CD8-positive, alpha-beta memory T cell (primary cell): ENCODE measurements at regions not wholly inside any gene's neighbourhood (a gene's known extent, or its start where the extent isn't known, plus 50 kb on each side); places are given as distances from the start of the nearest gene placed in this dataset.

Experiments
- CTCF ChIA-PET: fragments of 350-600 bp; sonication (Branson Sonifier 250); formaldehyde crosslinking; loops from one replicate; lab custom pipeline; 2021; ENCODE audit warnings: antibody characterized with exemption; lab: Charles Lee
- POLR2A ChIA-PET: fragments of 350-600 bp; sonication (Branson Sonifier 250); formaldehyde crosslinking; loops from one replicate; lab custom pipeline; 2021; ENCODE audit warnings: antibody characterized with exemption; lab: Charles Lee
- DNase-seq, 5 donors: peaks; one replicate each; pipeline versions ENCODE4 v3.0.0 to v3.0.0-alpha.2; 2020 to 2022; ENCODE audit warnings: mixed read lengths in 1 of 5
- H3K27ac ChIP-seq: one replicate; pipeline ENCODE4 v1.7.0; 2013; ENCODE audit warnings: low read depth, mild to moderate bottlenecking, low read length, moderate library complexity
- H3K27me3 ChIP-seq: 2 replicates; pipeline ENCODE4 v1.7.0; 2013; ENCODE audit warnings: low read length, mild to moderate bottlenecking; ENCODE audit not compliant: insufficient read depth, poor library complexity, severe bottlenecking
- H3K36me3 ChIP-seq: 2 replicates; pipeline ENCODE4 v1.7.0; 2013; ENCODE audit warnings: mild to moderate bottlenecking, low read length, moderate library complexity; ENCODE audit not compliant: insufficient read depth
- H3K4me1 ChIP-seq: 2 replicates; pipeline ENCODE4 v1.7.0; 2013; ENCODE audit warnings: mild to moderate bottlenecking, low read length, moderate library complexity; ENCODE audit not compliant: insufficient read depth
- H3K4me3 ChIP-seq: 2 replicates; pipeline ENCODE4 v1.7.0; 2013; ENCODE audit warnings: mild to moderate bottlenecking, low read length
- H3K9me3 ChIP-seq: 2 replicates; pipeline ENCODE4 v1.7.0; 2013; ENCODE audit warnings: mild to moderate bottlenecking, low read length
- H3K27ac Mint-ChIP-seq, 8 donors: one replicate each; pipeline ENCODE4 v1.8.0; 2020 to 2021; ENCODE audit warnings: mixed read lengths in 8 of 8, mild to moderate bottlenecking in 6 of 8, inconsistent platforms in 3 of 8, moderate library complexity in 3 of 8
- H3K27me3 Mint-ChIP-seq, 2 donors: one replicate each; pipeline ENCODE4 v1.8.0; 2020 to 2021; ENCODE audit warnings: mixed read lengths in 2 of 2, mild to moderate bottlenecking in 1 of 2, moderate library complexity in 1 of 2
- H3K36me3 Mint-ChIP-seq, 3 donors: one replicate each; pipeline ENCODE4 v1.8.0; 2020 to 2021; ENCODE audit warnings: mixed read lengths in 3 of 3, inconsistent platforms in 1 of 3, mild to moderate bottlenecking in 1 of 3
- H3K4me1 Mint-ChIP-seq, 3 donors: one replicate each; pipeline ENCODE4 v1.8.0; 2020 to 2021; ENCODE audit warnings: mixed read lengths in 3 of 3, inconsistent platforms in 1 of 3, mild to moderate bottlenecking in 1 of 3
- H3K4me3 Mint-ChIP-seq, 7 donors: one replicate each; pipeline ENCODE4 v1.8.0; 2020 to 2021; ENCODE audit warnings: mixed read lengths in 7 of 7, mild to moderate bottlenecking in 6 of 7, moderate library complexity in 4 of 7, inconsistent platforms in 2 of 7
- H3K9me3 Mint-ChIP-seq, 5 donors: one replicate each; pipeline ENCODE4 v1.8.0; 2020 to 2022; ENCODE audit warnings: mixed read lengths in 5 of 5, mild to moderate bottlenecking in 3 of 5, moderate library complexity in 2 of 5, inconsistent platforms in 1 of 5

DNA sequence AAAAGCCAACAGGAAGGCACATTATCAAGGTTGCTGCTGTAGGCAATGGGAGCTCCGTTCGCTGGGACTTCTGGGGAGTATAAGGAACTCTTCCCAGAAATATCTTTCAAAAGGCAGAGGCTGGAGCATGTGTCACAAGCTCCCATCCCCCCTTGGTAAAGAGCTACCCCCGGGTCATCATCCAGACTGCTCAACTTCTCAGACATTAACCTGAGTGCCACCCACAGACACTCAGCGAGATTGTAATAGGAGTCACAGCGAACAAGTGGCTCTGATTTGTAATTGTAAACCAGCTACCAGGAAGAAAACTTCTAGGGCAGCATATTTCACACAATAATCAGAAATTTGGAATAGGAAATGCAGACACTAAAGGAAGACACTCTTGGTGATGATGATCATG is 290.2 kb upstream of the PARD3B start:
- CTCF ChIA-PET: no interaction called here
- Histone ChIP-seq H3K36me3 (no peaks in the 10 kb centered on the region), H3K4me3 (no peak overlapping the region), H3K27me3 (no peaks in the 10 kb centered on the region), H3K4me1 (no peaks in the 10 kb centered on the region), H3K27ac (no peak overlapping the region), H3K9me3 (no peaks in the 10 kb centered on the region)
- Mint-ChIP-seq H3K36me3 (no peaks in the 10 kb centered on the region), H3K27me3 (peaks cover 12 to 42% of the 10 kb centered on the region in 2 donors), H3K4me1 (no peaks in the 10 kb centered on the region), H3K27ac (no peak overlapping the region), H3K4me3 (no peak overlapping the region), H3K9me3 (no peaks in the 10 kb centered on the region)
- POLR2A ChIA-PET: no interaction called here
- no peak for DNase-seq

GRCh38 chr2:204255526-204255925 is 289.7 kb upstream of the PARD3B start:
- Mint-ChIP-seq H3K36me3 (no peaks in the 10 kb centered on the region), H3K27me3 (peaks cover 12 to 42% of the 10 kb centered on the region in 2 donors), H3K9me3 (no peaks in the 10 kb centered on the region), H3K27ac (no peak overlapping the region), H3K4me1 (no peaks in the 10 kb centered on the region), H3K4me3 (no peak overlapping the region)
- POLR2A ChIA-PET: no interaction called here
- Histone ChIP-seq H3K27me3 (no peaks in the 10 kb centered on the region), H3K36me3 (no peaks in the 10 kb centered on the region), H3K4me1 (no peaks in the 10 kb centered on the region), H3K27ac (no peak overlapping the region), H3K4me3 (no peak overlapping the region), H3K9me3 (no peaks in the 10 kb centered on the region)
- no peak for DNase-seq
- CTCF ChIA-PET: no interaction called here

DNA sequence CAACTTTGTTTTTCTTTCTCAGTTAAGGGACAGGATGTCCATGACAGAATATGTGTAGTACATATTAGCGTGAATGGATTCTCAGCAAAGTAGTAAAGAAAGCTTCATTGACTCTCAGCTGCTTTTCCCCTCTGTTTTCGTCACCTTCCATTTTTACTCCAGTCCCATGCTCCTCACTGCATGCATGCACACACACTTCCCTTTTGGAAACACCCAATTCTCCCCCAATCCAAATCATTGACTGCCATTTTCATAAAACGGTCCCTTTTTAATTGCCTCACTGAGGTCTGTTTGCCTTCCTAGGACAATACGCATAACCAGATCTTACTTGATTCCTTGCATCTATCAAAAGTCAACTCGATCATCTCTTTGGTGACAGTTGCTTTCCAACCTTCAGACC is 287.5 kb upstream of the PARD3B start:
- no peak overlapping the region for H3K4me3 Mint-ChIP-seq
- Histone ChIP-seq H3K9me3 (no peaks in the 10 kb centered on the region), H3K27me3 (no peaks in the 10 kb centered on the region), H3K4me3 (no peak overlapping the region), H3K27ac (no peak overlapping the region), H3K36me3 (no peaks in the 10 kb centered on the region), H3K4me1 (no peaks in the 10 kb centered on the region)
- H3K4me1 Mint-ChIP-seq: no peaks in the 10 kb centered on the region
- ChIA-PET CTCF (no interaction called here), POLR2A (no interaction called here)
- H3K27me3 Mint-ChIP-seq: peaks cover 10 to 39% of the 10 kb centered on the region in 2 donors
- DNase-seq: no peak
- H3K36me3 Mint-ChIP-seq: no peaks in the 10 kb centered on the region
- H3K27ac Mint-ChIP-seq: no peak overlapping the region
- H3K9me3 Mint-ChIP-seq: no peaks in the 10 kb centered on the region

DNA sequence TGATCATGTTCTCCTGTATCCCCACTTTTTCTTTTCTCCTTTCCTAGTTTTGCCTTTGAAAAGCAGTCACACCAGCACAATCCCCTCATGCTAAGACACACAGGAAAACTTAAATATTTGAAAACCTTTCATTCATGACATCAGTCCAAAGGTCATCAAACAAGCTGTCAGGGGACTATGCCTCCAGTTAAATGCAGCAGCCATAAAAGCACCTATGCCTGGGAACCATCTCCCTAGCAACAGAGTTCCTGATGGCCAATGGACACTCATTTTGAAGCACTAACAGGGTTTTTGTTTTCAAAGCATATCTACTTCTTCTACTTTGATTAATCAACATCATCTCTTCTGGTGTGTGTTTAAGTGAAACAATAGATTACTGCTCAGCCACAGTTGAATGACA is 286.4 kb upstream of the PARD3B start:
- Histone ChIP-seq H3K27ac (no peak overlapping the region), H3K4me1 (no peaks in the 10 kb centered on the region), H3K4me3 (no peak overlapping the region), H3K36me3 (no peaks in the 10 kb centered on the region), H3K27me3 (no peaks in the 10 kb centered on the region), H3K9me3 (no peaks in the 10 kb centered on the region)
- Mint-ChIP-seq H3K4me1 (no peaks in the 10 kb centered on the region), H3K36me3 (no peaks in the 10 kb centered on the region), H3K4me3 (no peak overlapping the region), H3K9me3 (no peaks in the 10 kb centered on the region), H3K27ac (no peak overlapping the region), H3K27me3 (peaks cover 8 to 37% of the 10 kb centered on the region in 2 donors)
- POLR2A ChIA-PET: no interaction called here
- CTCF ChIA-PET: no interaction called here
- no peak for DNase-seq

DNA sequence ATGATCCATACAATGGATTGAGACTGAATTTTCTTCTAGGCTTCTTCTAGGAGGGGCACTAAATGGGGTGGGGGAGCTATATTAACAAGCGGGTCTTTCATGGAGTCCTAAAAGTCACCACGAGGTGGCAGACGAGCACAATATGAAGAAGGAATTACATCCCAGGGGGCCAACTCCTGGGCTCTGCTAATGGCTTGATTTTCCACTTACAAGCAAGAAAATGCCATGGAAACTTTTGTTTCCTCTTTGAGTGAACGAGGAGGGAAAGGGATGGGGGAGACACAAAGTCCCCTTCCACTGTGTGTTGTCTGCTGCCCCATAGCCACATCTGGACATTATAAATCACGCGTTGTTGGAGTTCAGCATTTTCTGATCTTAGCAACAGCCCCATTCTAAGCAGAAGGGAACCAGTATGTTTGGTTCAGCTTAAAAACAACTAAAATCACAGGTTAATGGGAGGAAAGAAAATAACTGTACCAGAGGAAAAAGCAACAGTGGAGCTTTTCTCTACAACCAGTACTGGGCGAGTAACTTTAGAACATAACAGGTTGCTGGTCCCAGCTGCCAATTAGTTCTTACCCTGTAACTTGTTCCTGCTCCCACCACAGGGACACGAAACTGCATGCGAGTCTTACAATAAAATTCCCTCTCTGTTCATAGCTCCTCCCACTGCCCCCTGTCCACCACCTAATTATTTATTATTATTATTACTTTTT is 285.0 kb upstream of the PARD3B start:
- H3K27me3 ChIP-seq: peaks cover 2% of the 10 kb centered on the region
- H3K4me3 Mint-ChIP-seq: no peak overlapping the region
- DNase-seq: peak in 1 of 5 donors; percentile 31
- POLR2A ChIA-PET: no interaction called here
- no peaks in the 10 kb centered on the region for H3K9me3 Mint-ChIP-seq
- H3K4me3 ChIP-seq: no peak overlapping the region
- no peaks in the 10 kb centered on the region for H3K4me1 Mint-ChIP-seq
- H3K4me1 ChIP-seq: no peaks in the 10 kb centered on the region
- H3K36me3 Mint-ChIP-seq: no peaks in the 10 kb centered on the region
- H3K27ac Mint-ChIP-seq: no peak overlapping the region
- no peak overlapping the region for H3K27ac ChIP-seq
- peaks cover 15 to 45% of the 10 kb centered on the region in 2 donors for H3K27me3 Mint-ChIP-seq
- no peaks in the 10 kb centered on the region for H3K36me3 ChIP-seq
- H3K9me3 ChIP-seq: no peaks in the 10 kb centered on the region
- CTCF ChIA-PET: no interaction called here

- POLR2A ChIA-PET: no interaction called here
- H3K27ac ChIP-seq: no peak overlapping the region
- Mint-ChIP-seq H3K27me3 (peaks cover 18 to 40% of the 10 kb centered on the region in 2 donors), H3K4me3 (no peak overlapping the region), H3K27ac (no peak overlapping the region), H3K4me1 (no peaks in the 10 kb centered on the region), H3K36me3 (no peaks in the 10 kb centered on the region), H3K9me3 (no peaks in the 10 kb centered on the region)
- no peaks in the 10 kb centered on the region for H3K36me3 ChIP-seq
- DNase-seq: no peak
- no peak overlapping the region for H3K4me3 ChIP-seq
- CTCF ChIA-PET: no interaction called here
- H3K27me3 ChIP-seq: peaks cover 5% of the 10 kb centered on the region
- no peaks in the 10 kb centered on the region for H3K9me3 ChIP-seq
- H3K4me1 ChIP-seq: no peaks in the 10 kb centered on the region
These were observed 284.4 kb upstream of the PARD3B start for GRCh38 chr2:204260901-204261300.

DNA sequence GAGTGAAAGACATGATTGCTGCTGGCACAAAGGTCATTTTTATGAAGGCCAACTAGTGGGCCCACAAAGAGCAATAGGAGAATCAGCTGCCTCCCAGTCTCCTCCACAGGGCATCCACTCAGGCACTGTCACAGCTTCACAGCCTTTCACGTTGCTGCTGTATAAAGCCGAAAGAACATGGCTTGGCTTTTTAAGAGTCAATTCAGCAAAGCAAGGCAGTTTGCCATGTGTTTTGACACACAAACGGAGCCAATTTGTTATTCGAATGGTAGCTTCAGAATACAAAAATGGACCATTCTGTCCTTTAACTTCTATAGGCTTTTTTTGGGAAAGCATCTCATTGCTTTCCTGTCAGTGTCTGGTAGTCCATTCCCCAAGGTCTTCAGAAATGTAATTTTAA is 283.4 kb upstream of the PARD3B start:
- Mint-ChIP-seq H3K36me3 (no peaks in the 10 kb centered on the region), H3K27me3 (peaks cover 18 to 46% of the 10 kb centered on the region in 2 donors), H3K4me1 (no peaks in the 10 kb centered on the region), H3K4me3 (no peak overlapping the region), H3K9me3 (no peaks in the 10 kb centered on the region), H3K27ac (no peak overlapping the region)
- H3K4me1 ChIP-seq: no peaks in the 10 kb centered on the region
- CTCF ChIA-PET: interaction anchor here (0.9 kb wide), 1 partner anchor 12 kb away, joined by 3 read pairs; no protein-coding TSS in a partner anchor
- H3K9me3 ChIP-seq: no peaks in the 10 kb centered on the region
- H3K36me3 ChIP-seq: no peaks in the 10 kb centered on the region
- POLR2A ChIA-PET: no interaction called here
- DNase-seq: no peak
- no peak overlapping the region for H3K27ac ChIP-seq
- H3K27me3 ChIP-seq: peaks cover 5% of the 10 kb centered on the region
- no peak overlapping the region for H3K4me3 ChIP-seq

GRCh38 chr2:204264085-204264553 is 281.2 kb upstream of the PARD3B start:
- DNase-seq: no peak
- H3K4me1 Mint-ChIP-seq: no peaks in the 10 kb centered on the region
- peaks cover 5% of the 10 kb centered on the region for H3K27me3 ChIP-seq
- H3K27ac ChIP-seq: no peak overlapping the region
- no peak overlapping the region for H3K4me3 ChIP-seq
- H3K36me3 ChIP-seq: no peaks in the 10 kb centered on the region
- no peaks in the 10 kb centered on the region for H3K9me3 ChIP-seq
- ChIA-PET POLR2A (no interaction called here), CTCF (no interaction called here)
- H3K4me1 ChIP-seq: no peaks in the 10 kb centered on the region
- H3K27me3 Mint-ChIP-seq: peaks cover 15 to 45% of the 10 kb centered on the region in 2 donors
- H3K4me3 Mint-ChIP-seq: no peak overlapping the region
- no peaks in the 10 kb centered on the region for H3K36me3 Mint-ChIP-seq
- H3K27ac Mint-ChIP-seq: no peak overlapping the region
- H3K9me3 Mint-ChIP-seq: no peaks in the 10 kb centered on the region
